Upper lobe of left lung (tissue), 4 donors: ENCODE measurements at regions not wholly inside any gene's neighbourhood (a gene's known extent, or its start where the extent isn't known, plus 50 kb on each side); places are given as distances from the start of the nearest gene placed in this dataset.

Experiments
- CTCF ChIP-seq, 6 experiments: fragments of 450-650 bp in 4 of 6; fragments of 200-600 bp in 2 of 6; sonication (generic) in 2 of 6; IDR thresholded peaks; one replicate each; pipeline ENCODE4 v1.5.1; 2016 to 2019; ENCODE audit warnings: antibody characterized with exemption in 6 of 6
- POLR2A ChIP-seq, 4 donors: fragments of 450-650 bp; IDR thresholded peaks; one replicate each; pipeline ENCODE4 v1.5.1; 2016 to 2017; ENCODE audit warnings: antibody characterized with exemption in 4 of 4, mild to moderate bottlenecking in 2 of 4
- POLR2AphosphoS5 ChIP-seq, 2 donors: sonication (generic); formaldehyde crosslinking; IDR thresholded peaks; one replicate each; pipeline ENCODE4 v1.5.1; 2017; ENCODE audit warnings: antibody characterized with exemption in 2 of 2

DNA sequence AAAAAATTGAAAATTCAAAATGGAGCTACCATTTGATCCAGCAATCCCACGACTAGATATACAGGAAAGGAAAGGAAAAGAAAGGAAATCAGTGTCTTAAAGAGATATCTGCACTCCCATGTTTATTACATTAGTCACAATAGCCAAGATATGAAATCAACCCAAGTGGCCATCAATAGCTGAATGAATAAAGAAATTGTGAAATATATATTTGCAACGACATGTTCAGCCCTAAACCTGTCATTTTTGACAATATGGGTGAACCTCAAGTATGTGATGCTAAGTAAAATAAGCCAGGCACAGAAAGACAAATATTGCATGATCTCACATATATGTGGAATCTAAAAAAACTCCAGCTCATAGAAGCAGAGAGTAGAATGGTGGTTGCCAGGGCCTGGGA, 155.1 kb downstream of the ANXA5 start:
- TF ChIP-seq CTCF (IDR thresholded peaks at IDR 0.05) (no peak), POLR2AphosphoS5 (IDR thresholded peaks at IDR 0.05) (no peak), POLR2A (IDR thresholded peaks at IDR 0.05) (no peak)
